GM10248 (cell line): ENCODE measurements at regions not wholly inside any gene's neighbourhood (a gene's known extent, or its start where the extent isn't known, plus 50 kb on each side); places are given as distances from the start of the nearest gene placed in this dataset.

ENCODE experiments used
- CTCF ChIA-PET: fragments of 300-600 bp; sonication (Branson Sonifier 250); formaldehyde crosslinking; extraction: SDS; loops from one replicate; lab custom pipeline; 2021; ENCODE audit warnings: antibody characterized with exemption; lab: Yijun Ruan, JAX
- POLR2A ChIA-PET: fragments of 350-650 bp; sonication (Branson Sonifier 250); formaldehyde crosslinking; extraction: SDS; loops from one replicate; lab custom pipeline; 2020; ENCODE audit warnings: antibody characterized with exemption; lab: Yijun Ruan, JAX
- DNase-seq: peaks from one replicate; pipeline ENCODE4 v3.0.0; 2012; ENCODE audit errors: extremely low spot score
- TF ChIP-seq, protein P1 (sequence below): IDR thresholded peaks from 2 replicates; pipeline ENCODE4 v1.5.1; 2012; ENCODE audit warnings: mild to moderate bottlenecking, low read depth; ENCODE audit errors: extremely low read depth, missing control alignments, control extremely low read depth

DNA sequence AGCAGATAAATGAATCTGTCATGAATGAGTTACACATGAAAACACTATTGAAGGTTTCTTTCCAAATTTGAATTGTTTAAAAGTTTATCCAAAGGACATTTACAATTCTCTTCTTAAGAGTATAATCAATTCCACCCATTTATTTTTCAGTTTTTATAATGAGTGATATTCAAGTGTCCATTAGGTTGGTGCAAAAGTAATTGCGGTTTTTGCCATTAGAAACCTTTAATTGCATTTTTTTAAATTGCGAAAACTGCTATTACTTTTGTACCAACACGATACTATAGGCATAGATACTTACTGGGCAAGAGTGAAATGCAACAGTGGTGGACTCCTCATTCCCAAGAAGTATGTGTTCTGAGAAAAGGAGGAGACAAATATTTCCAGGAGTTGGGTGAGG, 422.7 kb upstream of the MON1B start:
- CTCF ChIA-PET, result no interaction called here

DNA sequence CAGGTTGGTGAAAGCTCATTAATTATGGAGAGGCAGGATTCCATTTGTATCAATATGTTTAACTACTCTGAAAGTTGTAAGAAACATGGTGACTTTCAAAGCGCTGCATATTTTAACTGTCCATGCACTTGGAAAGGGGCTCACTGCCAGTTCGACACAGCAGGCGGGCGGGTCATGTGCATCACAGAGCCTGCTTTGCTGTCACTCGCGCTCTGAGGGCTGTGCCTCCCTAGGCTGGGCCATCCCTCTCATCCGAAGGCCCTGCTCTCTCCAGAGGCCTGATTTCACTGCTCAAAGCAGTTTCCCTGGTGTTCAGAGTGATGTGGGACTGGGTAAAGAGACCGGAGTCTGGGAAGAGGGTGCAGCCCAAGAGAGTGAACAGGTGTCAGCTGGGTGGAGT, 422.0 kb upstream of the MON1B start:
- no peak for DNase-seq
- CTCF ChIA-PET, result no interaction called here
- POLR2A ChIA-PET, result no interaction called here

More for the DNA sequence above, 422.7 kb upstream of the MON1B start:
- TF ChIP-seq, protein P1, sequence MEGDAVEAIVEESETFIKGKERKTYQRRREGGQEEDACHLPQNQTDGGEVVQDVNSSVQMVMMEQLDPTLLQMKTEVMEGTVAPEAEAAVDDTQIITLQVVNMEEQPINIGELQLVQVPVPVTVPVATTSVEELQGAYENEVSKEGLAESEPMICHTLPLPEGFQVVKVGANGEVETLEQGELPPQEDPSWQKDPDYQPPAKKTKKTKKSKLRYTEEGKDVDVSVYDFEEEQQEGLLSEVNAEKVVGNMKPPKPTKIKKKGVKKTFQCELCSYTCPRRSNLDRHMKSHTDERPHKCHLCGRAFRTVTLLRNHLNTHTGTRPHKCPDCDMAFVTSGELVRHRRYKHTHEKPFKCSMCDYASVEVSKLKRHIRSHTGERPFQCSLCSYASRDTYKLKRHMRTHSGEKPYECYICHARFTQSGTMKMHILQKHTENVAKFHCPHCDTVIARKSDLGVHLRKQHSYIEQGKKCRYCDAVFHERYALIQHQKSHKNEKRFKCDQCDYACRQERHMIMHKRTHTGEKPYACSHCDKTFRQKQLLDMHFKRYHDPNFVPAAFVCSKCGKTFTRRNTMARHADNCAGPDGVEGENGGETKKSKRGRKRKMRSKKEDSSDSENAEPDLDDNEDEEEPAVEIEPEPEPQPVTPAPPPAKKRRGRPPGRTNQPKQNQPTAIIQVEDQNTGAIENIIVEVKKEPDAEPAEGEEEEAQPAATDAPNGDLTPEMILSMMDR, result no peak
- DNase-seq, result no peak
- POLR2A ChIA-PET, result no interaction called here

DNA sequence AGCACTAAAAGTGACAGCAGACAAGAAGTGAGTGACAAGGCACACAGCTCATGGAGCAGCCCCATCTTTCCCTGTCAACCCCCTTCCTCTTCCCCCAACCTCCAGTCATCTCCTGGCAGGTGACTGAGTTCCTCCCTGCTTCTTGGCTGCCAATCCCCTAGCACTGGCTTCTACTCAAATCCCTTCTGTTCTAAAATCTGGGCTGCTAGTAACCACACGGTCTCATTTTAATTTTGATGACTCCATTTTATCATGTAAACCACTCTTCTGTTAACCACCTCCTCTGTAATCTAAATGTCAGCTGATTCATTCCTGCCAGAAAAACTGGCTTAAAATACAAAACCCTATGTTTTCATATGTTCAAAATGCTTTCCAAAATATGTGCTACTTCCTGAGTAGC, 419.8 kb upstream of the MON1B start:
- DNase-seq, result no peak
- TF ChIP-seq, protein P1, result no peak
- CTCF ChIA-PET, result no interaction called here
- POLR2A ChIA-PET, result no interaction called here

More for the DNA sequence above, 422.0 kb upstream of the MON1B start:
- TF ChIP-seq, protein P1, result no peak

DNA sequence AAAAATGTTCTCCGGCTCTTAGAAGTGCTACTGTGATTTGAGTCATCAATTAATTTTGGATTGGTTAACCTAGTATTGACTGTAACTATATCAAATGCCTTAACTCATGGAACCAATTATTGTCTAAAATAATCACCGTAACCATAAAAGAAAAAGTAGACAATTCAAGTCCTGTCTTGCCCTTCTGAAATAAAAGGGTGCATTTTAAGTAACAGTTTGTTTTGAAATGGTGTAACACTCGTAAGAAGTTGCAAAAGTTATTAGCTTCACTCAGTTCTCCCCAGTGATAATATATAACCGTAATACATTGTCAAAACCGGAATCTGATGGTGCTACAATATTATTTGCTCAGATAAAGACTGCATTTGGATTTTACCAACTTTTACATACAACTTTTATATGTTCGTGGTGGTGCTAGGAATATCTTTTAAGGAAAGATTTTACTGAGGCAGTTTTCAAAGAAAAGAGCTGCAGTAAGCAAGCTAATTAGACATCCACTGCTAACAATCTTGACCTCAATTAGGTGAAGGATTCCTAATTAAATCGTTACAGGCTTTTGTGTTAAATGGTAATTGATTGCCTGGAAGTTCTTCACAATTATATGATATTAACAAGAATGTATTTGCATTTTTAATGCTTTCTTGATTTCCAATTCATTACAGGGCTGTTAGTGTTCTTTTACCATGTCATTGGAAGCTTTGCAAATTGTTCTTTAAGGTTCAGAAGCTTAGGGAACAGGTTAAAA, 413.1 kb upstream of the MON1B start:
- CTCF ChIA-PET, result no interaction called here
- TF ChIP-seq, protein P1, result no peak
- DNase-seq, result no peak
- POLR2A ChIA-PET, result no interaction called here

DNA sequence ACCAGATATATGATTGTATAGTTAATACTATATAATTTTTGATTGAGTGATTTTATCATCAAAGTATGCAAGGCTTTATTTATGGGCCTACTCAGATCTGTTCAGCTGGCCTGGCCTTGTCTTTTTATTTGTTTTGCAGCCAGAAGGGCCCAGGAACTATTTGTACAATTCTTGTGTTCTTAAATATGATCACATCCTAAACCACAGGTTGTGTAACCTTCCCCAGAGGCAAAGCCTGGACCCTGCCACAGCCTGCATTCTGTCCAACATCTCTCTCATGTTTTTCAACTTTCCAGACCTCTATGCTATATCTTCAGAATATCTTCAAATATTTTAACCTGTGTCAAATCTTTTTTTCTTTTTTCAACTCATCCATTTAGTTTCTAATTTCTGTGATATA, 410.4 kb upstream of the MON1B start:
- TF ChIP-seq, protein P1, result no peak
- DNase-seq, result no peak
- ChIA-PET CTCF (no interaction called here), POLR2A (no interaction called here)

DNA sequence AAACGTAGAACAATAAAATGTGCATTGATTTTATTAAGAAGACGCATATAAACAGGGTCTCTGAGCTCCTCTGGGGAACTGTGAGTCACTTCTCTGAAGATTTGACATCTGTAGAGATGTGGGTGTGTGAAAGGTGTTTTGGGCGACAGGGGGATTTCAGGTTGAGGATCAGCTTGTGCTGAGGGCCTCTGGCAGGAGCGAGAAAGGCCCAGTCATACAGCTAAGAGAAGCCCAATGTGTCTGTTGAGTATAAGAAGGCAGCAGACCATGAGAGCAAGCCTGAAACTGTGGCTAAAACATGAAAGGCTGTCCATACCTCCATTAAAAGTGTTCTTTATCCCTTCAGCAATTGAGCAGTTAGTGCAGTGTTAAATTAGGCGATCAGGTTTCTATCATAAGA, 406.5 kb upstream of the MON1B start:
- CTCF ChIA-PET, result interaction anchor here (1.7 kb wide), 1 partner anchor 9 kb away, joined by 4 read pairs; no protein-coding TSS in a partner anchor
- POLR2A ChIA-PET, result no interaction called here
- DNase-seq, result no peak
- TF ChIP-seq, protein P1, result no peak
